Gastrocnemius medialis (tissue), 4 donors: ENCODE measurements at regions not wholly inside any gene's neighbourhood (a gene's known extent, or its start where the extent isn't known, plus 50 kb on each side); places are given as distances from the start of the nearest gene placed in this dataset.

Experiments used
- ATAC-seq, 2 donors: fragments of 150-250 bp; one replicate each; pipeline ENCODE4 v1.9.1; 2016
- DNase-seq, 2 donors: peaks; one replicate each; pipeline ENCODE4 v3.0.0-alpha.2; 2019
- H3K27ac ChIP-seq, 4 donors: fragments of 200-600 bp; sonication (generic); 1 replicate in 1 of 4; 2 replicates in 3 of 4; pipeline ENCODE4 v1.5.1; 2016 to 2018; ENCODE audit warnings: mild to moderate bottlenecking in 2 of 4, moderate library complexity in 1 of 4
- H3K27me3 ChIP-seq, 3 donors: fragments of 200-600 bp; sonication (generic) in 2 of 3; 1 replicate in 1 of 3; 2 replicates in 2 of 3; pipeline versions ENCODE4 v1.5.1 to v1.6.0; 2016 to 2019; ENCODE audit warnings: mild to moderate bottlenecking in 1 of 3, moderate library complexity in 1 of 3
- H3K36me3 ChIP-seq, 2 donors: fragments of 200-600 bp; sonication (generic) in 1 of 2; one replicate each; pipeline ENCODE4 v1.5.1; 2017 to 2018
- H3K4me1 ChIP-seq, 2 donors: fragments of 200-600 bp; sonication (generic) in 1 of 2; one replicate each; pipeline ENCODE4 v1.5.1; 2016 to 2017; ENCODE audit warnings: mild to moderate bottlenecking in 2 of 2
- H3K4me3 ChIP-seq, 4 donors: fragments of 200-600 bp; sonication (generic) in 3 of 4; 1 replicate in 1 of 4; 2 replicates in 3 of 4; pipeline ENCODE4 v1.5.1; 2016 to 2019; ENCODE audit warnings: mild to moderate bottlenecking in 2 of 4
- H3K9me3 ChIP-seq, 3 donors: fragments of 200-600 bp; sonication (generic) in 2 of 3; 1 replicate in 1 of 3; 2 replicates in 2 of 3; pipeline ENCODE4 v1.5.1; 2016 to 2019
- CTCF ChIP-seq, 5 experiments: fragments of 450-650 bp in 3 of 5; fragments of 200-600 bp in 2 of 5; sonication (generic) in 2 of 5; IDR thresholded peaks in 4 of 5; conservative IDR thresholded peaks in 1 of 5; 1 replicate in 4 of 5; 2 replicates in 1 of 5; pipeline ENCODE4 v1.5.1; 2016 to 2019; ENCODE audit warnings: antibody characterized with exemption in 5 of 5, mild to moderate bottlenecking in 3 of 5, moderate library complexity in 3 of 5
- POLR2A ChIP-seq, 2 donors: fragments of 450-650 bp; IDR thresholded peaks; one replicate each; pipeline ENCODE4 v1.6.1; 2017; ENCODE audit warnings: antibody characterized with exemption in 2 of 2, mild to moderate bottlenecking in 2 of 2, moderate library complexity in 2 of 2
- in situ Hi-C, 4 donors: fragments of 200-750 bp; cut with MboI; loops; one replicate each; pipeline versions ENCODE4 v1.15.0 to v1.8.0; 2017; ENCODE audit warnings: low sequenced_read_pairs in 4 of 4
- intact Hi-C: fragments of 100-400 bp; cut with DNase I; formaldehyde crosslinking; loops from one replicate; pipeline ENCODE4 v1.15.1; 2023; ENCODE audit warnings: low total_unique reads

- in situ Hi-C loops (no loop called here), intact Hi-C loops (no loop called here)
- H3K9me3 ChIP-seq = no peaks in the 10 kb centered on the region
- no peaks in the 10 kb centered on the region for H3K4me1 ChIP-seq
- no peak for DNase-seq
- H3K36me3 ChIP-seq = no peaks in the 10 kb centered on the region
- no peak overlapping the region for H3K4me3 ChIP-seq
- TF ChIP-seq CTCF (IDR thresholded peaks at IDR 0.05 in 4 of 5, conservative IDR thresholded peaks at IDR 0.05 in 1 of 5) (no peak), POLR2A (IDR thresholded peaks at IDR 0.05) (no peak)
- no peaks in the 10 kb centered on the region for H3K27me3 ChIP-seq
- no peak overlapping the region for H3K27ac ChIP-seq
- no peak for ATAC-seq
Observed at GRCh38 chr13:67950603-67951002, 720.5 kb upstream of the PCDH9 start.

GRCh38 chr13:67946131-67946530 lies 716.0 kb upstream of the PCDH9 start:
- H3K27me3 ChIP-seq = no peaks in the 10 kb centered on the region
- no peaks in the 10 kb centered on the region for H3K4me1 ChIP-seq
- H3K27ac ChIP-seq = no peak overlapping the region
- no peak for ATAC-seq
- no peak overlapping the region for H3K4me3 ChIP-seq
- intact Hi-C loops (no loop called here), in situ Hi-C loops (no loop called here)
- no peaks in the 10 kb centered on the region for H3K9me3 ChIP-seq
- no peak for TF ChIP-seq CTCF (IDR thresholded peaks at IDR 0.05 in 4 of 5, conservative IDR thresholded peaks at IDR 0.05 in 1 of 5)
- no peak for TF ChIP-seq POLR2A (IDR thresholded peaks at IDR 0.05)
- DNase-seq = no peak
- H3K36me3 ChIP-seq = no peaks in the 10 kb centered on the region

GRCh38 chr13:67943116-67943515 lies 713.0 kb upstream of the PCDH9 start:
- H3K27me3 ChIP-seq = no peaks in the 10 kb centered on the region
- H3K4me3 ChIP-seq = no peak overlapping the region
- no peak overlapping the region for H3K27ac ChIP-seq
- no peaks in the 10 kb centered on the region for H3K9me3 ChIP-seq
- H3K4me1 ChIP-seq = no peaks in the 10 kb centered on the region
- TF ChIP-seq CTCF (IDR thresholded peaks at IDR 0.05 in 4 of 5, conservative IDR thresholded peaks at IDR 0.05 in 1 of 5) (no peak), POLR2A (IDR thresholded peaks at IDR 0.05) (no peak)
- no peak for ATAC-seq
- no peaks in the 10 kb centered on the region for H3K36me3 ChIP-seq
- no peak for DNase-seq
- intact Hi-C loops (no loop called here), in situ Hi-C loops (no loop called here)

GRCh38 chr13:67935626-67936025 lies 705.5 kb upstream of the PCDH9 start:
- Histone ChIP-seq H3K9me3 (no peaks in the 10 kb centered on the region), H3K4me1 (no peaks in the 10 kb centered on the region), H3K4me3 (no peak overlapping the region), H3K27me3 (no peaks in the 10 kb centered on the region), H3K27ac (no peak overlapping the region), H3K36me3 (no peaks in the 10 kb centered on the region)
- in situ Hi-C loops = no loop called here
- intact Hi-C loops = no loop called here
- ATAC-seq = no peak
- TF ChIP-seq POLR2A (IDR thresholded peaks at IDR 0.05) (no peak), CTCF (IDR thresholded peaks at IDR 0.05 in 4 of 5, conservative IDR thresholded peaks at IDR 0.05 in 1 of 5) (no peak)
- DNase-seq = no peak

- H3K4me3 ChIP-seq = no peak overlapping the region
- H3K9me3 ChIP-seq = no peaks in the 10 kb centered on the region
- intact Hi-C loops (no loop called here), in situ Hi-C loops (no loop called here)
- no peak for ATAC-seq
- DNase-seq = no peak
- H3K27me3 ChIP-seq = no peaks in the 10 kb centered on the region
- TF ChIP-seq POLR2A (IDR thresholded peaks at IDR 0.05) (no peak), CTCF (IDR thresholded peaks at IDR 0.05 in 4 of 5, conservative IDR thresholded peaks at IDR 0.05 in 1 of 5) (no peak)
- no peaks in the 10 kb centered on the region for H3K36me3 ChIP-seq
- H3K4me1 ChIP-seq = no peaks in the 10 kb centered on the region
- no peak overlapping the region for H3K27ac ChIP-seq
Observed at GRCh38 chr13:67934617-67935330, 704.6 kb upstream of the PCDH9 start.
